Trophoblast cell (in vitro differentiated cells and primary cell): ENCODE measurements at regions not wholly inside any gene's neighbourhood (a gene's known extent, or its start where the extent isn't known, plus 50 kb on each side); places are given as distances from the start of the nearest gene placed in this dataset.

Experiments used
- DNase-seq, 2 donors: peaks; one replicate each; pipeline ENCODE4 v3.0.0-alpha.2; 2016
- H2AFZ ChIP-seq: 2 replicates; pipeline ENCODE4 v1.6.1; 2013; ENCODE audit warnings: low read length, moderate library complexity, mild to moderate bottlenecking; ENCODE audit not compliant: insufficient read depth, poor library complexity
- H2AK5ac ChIP-seq: 2 replicates; pipeline ENCODE4 v1.6.1; 2013; ENCODE audit warnings: mild to moderate bottlenecking, low read length
- H2BK120ac ChIP-seq: 2 replicates; pipeline ENCODE4 v1.6.1; 2013; ENCODE audit warnings: low read length, mild to moderate bottlenecking, moderate library complexity; ENCODE audit not compliant: insufficient read depth, poor library complexity
- H2BK12ac ChIP-seq: 2 replicates; pipeline ENCODE4 v1.6.1; 2013; ENCODE audit warnings: mild to moderate bottlenecking, low read length, moderate library complexity
- H2BK5ac ChIP-seq: 2 replicates; pipeline ENCODE4 v1.6.1; 2013; ENCODE audit warnings: low read length, low read depth, moderate library complexity, mild to moderate bottlenecking; ENCODE audit not compliant: poor library complexity
- H3K14ac ChIP-seq: 2 replicates; pipeline ENCODE4 v1.6.1; 2013; ENCODE audit warnings: mild to moderate bottlenecking, low read length
- H3K18ac ChIP-seq: 2 replicates; pipeline ENCODE4 v1.6.1; 2013; ENCODE audit warnings: mild to moderate bottlenecking, low read length
- H3K23ac ChIP-seq: 2 replicates; pipeline ENCODE4 v1.6.1; 2013; ENCODE audit warnings: low read length
- H3K27ac ChIP-seq: 2 replicates; pipeline ENCODE4 v1.5.1; 2013; ENCODE audit warnings: low read depth, mild to moderate bottlenecking, inconsistent platforms, low read length, moderate library complexity
- H3K27me3 ChIP-seq: 2 replicates; pipeline ENCODE4 v1.6.1; 2013; ENCODE audit warnings: inconsistent platforms, mild to moderate bottlenecking, low read length, moderate library complexity; ENCODE audit not compliant: insufficient read depth
- H3K36me3 ChIP-seq, 2 experiments: 1 replicate in 1 of 2; 2 replicates in 1 of 2; pipeline ENCODE4 v1.6.1; 2013; ENCODE audit warnings: low read length in 2 of 2, mild to moderate bottlenecking in 2 of 2, moderate library complexity in 1 of 2; ENCODE audit not compliant: insufficient read depth in 2 of 2, control insufficient read depth in 1 of 2
- H3K4ac ChIP-seq: 2 replicates; pipeline ENCODE4 v1.6.1; 2013; ENCODE audit warnings: low read depth, mild to moderate bottlenecking, low read length, moderate library complexity
- H3K4me1 ChIP-seq, 2 experiments: 1 replicate in 1 of 2; 2 replicates in 1 of 2; pipeline ENCODE4 v1.6.1; 2013; ENCODE audit warnings: low read length in 2 of 2, mild to moderate bottlenecking in 2 of 2, moderate library complexity in 1 of 2; ENCODE audit not compliant: insufficient read depth in 2 of 2, control insufficient read depth in 1 of 2
- H3K4me2 ChIP-seq: 2 replicates; pipeline ENCODE4 v1.6.1; 2013; ENCODE audit warnings: inconsistent platforms, mild to moderate bottlenecking, low read length, moderate library complexity
- H3K4me3 ChIP-seq: 2 replicates; pipeline ENCODE4 v1.5.1; 2013; ENCODE audit warnings: mild to moderate bottlenecking, low read depth, low read length, inconsistent platforms
- H3K79me1 ChIP-seq: one replicate; pipeline ENCODE4 v1.6.1; 2013; ENCODE audit warnings: low read length
- H3K79me2 ChIP-seq: 2 replicates; pipeline ENCODE4 v1.6.1; 2013; ENCODE audit warnings: low read length, mild to moderate bottlenecking; ENCODE audit not compliant: control insufficient read depth, insufficient read depth, poor library complexity
- H3K9ac ChIP-seq: 2 replicates; pipeline ENCODE4 v1.6.1; 2013; ENCODE audit warnings: mild to moderate bottlenecking, low read length
- H3K9me3 ChIP-seq: 2 replicates; pipeline ENCODE4 v1.6.1; 2013; ENCODE audit warnings: low read depth, mild to moderate bottlenecking, control low read depth, inconsistent platforms, low read length; ENCODE audit not compliant: insufficient read depth
- H4K12ac ChIP-seq: 2 replicates; pipeline ENCODE4 v1.6.1; 2013; ENCODE audit warnings: low read depth, mild to moderate bottlenecking, low read length, moderate library complexity
- H4K8ac ChIP-seq: 2 replicates; pipeline ENCODE4 v1.6.1; 2013; ENCODE audit warnings: low read depth, mild to moderate bottlenecking, low read length, moderate library complexity
- H4K91ac ChIP-seq: one replicate; pipeline ENCODE4 v1.6.1; 2013; ENCODE audit warnings: low read depth, mild to moderate bottlenecking, low read length, moderate library complexity
- WGBS: extraction: QIAGEN DNeasy Blood & Tissue Kit; methylation state at CpG from one replicate; pipeline ENCODE4 v1.1.7; 2013; ENCODE audit warnings: missing lambda C conversion rate; ENCODE audit not compliant: insufficient read length, insufficient coverage; ENCODE audit errors: extremely low coverage; 5-methylcytosine and 5-hydroxymethylcytosine counted together

GRCh38 chr10:2303169-2303568 is 565.8 kb upstream of the ADARB2 start:
- H4K12ac ChIP-seq, result no peak overlapping the region
- no peak overlapping the region for H3K23ac ChIP-seq
- H3K27ac ChIP-seq, result no peak overlapping the region
- H3K9ac ChIP-seq, result no peak overlapping the region
- no peak overlapping the region for H3K4me3 ChIP-seq
- no peak overlapping the region for H3K18ac ChIP-seq
- no peak overlapping the region for H3K14ac ChIP-seq
- H3K79me1 ChIP-seq, result no peaks in the 10 kb centered on the region
- H4K8ac ChIP-seq, result no peak overlapping the region
- no peaks in the 10 kb centered on the region for H3K36me3 ChIP-seq
- peaks cover 2% of the 10 kb centered on the region for H3K9me3 ChIP-seq
- no peak overlapping the region for H2AFZ ChIP-seq
- H2BK5ac ChIP-seq, result no peak overlapping the region
- no CpG with 5 or more reads among the region's 2 CpGs for WGBS
- H3K4me1 ChIP-seq, result peaks cover 0 to 2% of the 10 kb centered on the region in 2 experiments
- H4K91ac ChIP-seq, result no peak overlapping the region
- no peak overlapping the region for H3K4me2 ChIP-seq
- H2BK120ac ChIP-seq, result no peak overlapping the region
- no peaks in the 10 kb centered on the region for H3K27me3 ChIP-seq
- no peak overlapping the region for H3K4ac ChIP-seq
- H2AK5ac ChIP-seq, result no peak overlapping the region
- H3K79me2 ChIP-seq, result no peaks in the 10 kb centered on the region
- no peak overlapping the region for H2BK12ac ChIP-seq
- DNase-seq, result no peak

DNA sequence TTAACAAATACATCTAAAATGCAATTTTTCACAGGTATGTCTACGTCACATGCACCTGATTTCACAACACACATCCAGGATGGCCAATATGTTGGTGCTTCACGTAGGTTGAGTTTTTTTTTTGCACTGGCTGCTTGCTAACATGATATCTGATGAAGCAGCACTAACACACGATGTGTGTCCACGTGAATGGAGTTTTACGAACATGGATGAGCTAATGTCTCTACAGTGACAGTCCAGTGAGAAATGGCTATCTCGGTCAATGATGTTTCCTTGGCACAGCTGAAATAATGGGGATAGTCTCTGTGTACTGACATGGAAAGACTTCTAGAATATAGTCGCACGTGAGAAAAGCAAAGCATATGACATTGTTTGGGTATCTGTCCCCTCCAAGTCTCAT is 563.9 kb upstream of the ADARB2 start:
- Histone ChIP-seq H3K4me1 (peaks cover 0 to 2% of the 10 kb centered on the region in 2 experiments), H3K4me3 (no peak overlapping the region), H2AFZ (no peak overlapping the region), H3K9me3 (peaks cover 2% of the 10 kb centered on the region), H3K4me2 (no peak overlapping the region), H3K27ac (no peak overlapping the region), H3K79me2 (no peaks in the 10 kb centered on the region), H3K18ac (no peak overlapping the region), H2AK5ac (no peak overlapping the region), H2BK5ac (no peak overlapping the region), H4K8ac (no peak overlapping the region), H3K27me3 (no peaks in the 10 kb centered on the region), H3K23ac (no peak overlapping the region), H2BK120ac (no peak overlapping the region), H3K79me1 (no peaks in the 10 kb centered on the region), H4K12ac (no peak overlapping the region), H2BK12ac (no peak overlapping the region), H3K9ac (no peak overlapping the region), H3K14ac (no peak overlapping the region), H4K91ac (no peak overlapping the region), H3K36me3 (no peaks in the 10 kb centered on the region), H3K4ac (no peak overlapping the region)
- no CpG with 5 or more reads among the region's 8 CpGs for WGBS
- no peak for DNase-seq

- Histone ChIP-seq H3K36me3 (no peaks in the 10 kb centered on the region), H3K9me3 (peaks cover 2% of the 10 kb centered on the region), H3K23ac (no peak overlapping the region), H3K9ac (no peak overlapping the region), H2BK120ac (no peak overlapping the region), H4K91ac (no peak overlapping the region), H4K12ac (no peak overlapping the region), H2BK5ac (no peak overlapping the region), H4K8ac (no peak overlapping the region), H2AFZ (no peak overlapping the region), H3K79me1 (no peaks in the 10 kb centered on the region), H3K4me3 (no peak overlapping the region), H3K4me1 (peaks cover 0 to 2% of the 10 kb centered on the region in 2 experiments), H3K27ac (no peak overlapping the region), H3K4me2 (no peak overlapping the region), H3K27me3 (no peaks in the 10 kb centered on the region), H3K4ac (no peak overlapping the region), H3K14ac (no peak overlapping the region), H3K79me2 (no peaks in the 10 kb centered on the region), H2BK12ac (no peak overlapping the region), H3K18ac (no peak overlapping the region), H2AK5ac (no peak overlapping the region)
- DNase-seq, result no peak
- WGBS, result no CpG with 5 or more reads among the region's 3 CpGs
Measured at GRCh38 chr10:2300231-2300630, 562.9 kb upstream of the ADARB2 start.

GRCh38 chr10:2296179-2296891 is 559.0 kb upstream of the ADARB2 start:
- no peak overlapping the region for H3K9ac ChIP-seq
- H3K23ac ChIP-seq, result no peak overlapping the region
- no peaks in the 10 kb centered on the region for H3K79me2 ChIP-seq
- H2AFZ ChIP-seq, result no peak overlapping the region
- H2AK5ac ChIP-seq, result no peak overlapping the region
- H4K8ac ChIP-seq, result no peak overlapping the region
- no peak overlapping the region for H3K14ac ChIP-seq
- WGBS, result no CpG with 5 or more reads among the region's 6 CpGs
- no peak overlapping the region for H3K18ac ChIP-seq
- no peak overlapping the region for H3K4ac ChIP-seq
- H3K4me2 ChIP-seq, result no peak overlapping the region
- no peak overlapping the region for H2BK120ac ChIP-seq
- no peak overlapping the region for H3K27ac ChIP-seq
- no peak overlapping the region for H2BK5ac ChIP-seq
- no peaks in the 10 kb centered on the region for H3K36me3 ChIP-seq
- H4K12ac ChIP-seq, result no peak overlapping the region
- no peak overlapping the region for H2BK12ac ChIP-seq
- H3K79me1 ChIP-seq, result no peaks in the 10 kb centered on the region
- no peak for DNase-seq
- H4K91ac ChIP-seq, result no peak overlapping the region
- no peaks in the 10 kb centered on the region for H3K27me3 ChIP-seq
- H3K4me3 ChIP-seq, result no peak overlapping the region
- H3K9me3 ChIP-seq, result no peaks in the 10 kb centered on the region
- no peaks in the 10 kb centered on the region for H3K4me1 ChIP-seq
